ENCODE measurements at regions not wholly inside any gene's neighbourhood (a gene's known extent, or its start where the extent isn't known, plus 50 kb on each side); places are given as distances from the start of the nearest gene placed in this dataset.

DNA sequence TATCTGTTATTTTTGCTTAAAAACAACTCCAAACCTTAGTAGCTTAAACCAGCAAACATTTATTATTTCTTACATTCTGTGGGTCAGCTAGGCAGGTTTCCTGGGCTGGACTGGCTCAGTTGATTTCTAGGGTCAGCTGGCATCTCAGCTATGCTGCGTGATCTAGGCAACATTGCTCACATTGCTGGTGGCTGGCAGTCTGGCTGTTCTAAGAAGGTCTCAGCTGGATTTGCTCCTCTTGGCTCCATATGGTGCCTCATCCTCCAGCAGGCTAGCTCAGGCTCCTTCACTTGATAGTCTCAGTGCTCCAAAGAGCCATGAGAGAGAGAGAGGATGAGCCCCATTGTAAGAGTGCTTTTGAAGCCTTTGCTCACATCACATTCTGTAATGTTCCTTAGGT lies 470.6 kb upstream of the CDH5 start:
- TF ChIP-seq, protein P1, sequence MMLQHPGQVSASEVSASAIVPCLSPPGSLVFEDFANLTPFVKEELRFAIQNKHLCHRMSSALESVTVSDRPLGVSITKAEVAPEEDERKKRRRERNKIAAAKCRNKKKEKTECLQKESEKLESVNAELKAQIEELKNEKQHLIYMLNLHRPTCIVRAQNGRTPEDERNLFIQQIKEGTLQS (IDR thresholded peaks at IDR 0.05): no peak
- TF ChIP-seq, protein P2, sequence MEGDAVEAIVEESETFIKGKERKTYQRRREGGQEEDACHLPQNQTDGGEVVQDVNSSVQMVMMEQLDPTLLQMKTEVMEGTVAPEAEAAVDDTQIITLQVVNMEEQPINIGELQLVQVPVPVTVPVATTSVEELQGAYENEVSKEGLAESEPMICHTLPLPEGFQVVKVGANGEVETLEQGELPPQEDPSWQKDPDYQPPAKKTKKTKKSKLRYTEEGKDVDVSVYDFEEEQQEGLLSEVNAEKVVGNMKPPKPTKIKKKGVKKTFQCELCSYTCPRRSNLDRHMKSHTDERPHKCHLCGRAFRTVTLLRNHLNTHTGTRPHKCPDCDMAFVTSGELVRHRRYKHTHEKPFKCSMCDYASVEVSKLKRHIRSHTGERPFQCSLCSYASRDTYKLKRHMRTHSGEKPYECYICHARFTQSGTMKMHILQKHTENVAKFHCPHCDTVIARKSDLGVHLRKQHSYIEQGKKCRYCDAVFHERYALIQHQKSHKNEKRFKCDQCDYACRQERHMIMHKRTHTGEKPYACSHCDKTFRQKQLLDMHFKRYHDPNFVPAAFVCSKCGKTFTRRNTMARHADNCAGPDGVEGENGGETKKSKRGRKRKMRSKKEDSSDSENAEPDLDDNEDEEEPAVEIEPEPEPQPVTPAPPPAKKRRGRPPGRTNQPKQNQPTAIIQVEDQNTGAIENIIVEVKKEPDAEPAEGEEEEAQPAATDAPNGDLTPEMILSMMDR (IDR thresholded peaks at IDR 0.05 in 2 of 3, conservative IDR thresholded peaks at IDR 0.05 in 1 of 3; ENCODE audit: borderline replicate concordance in 1 of 3, insufficient read depth in 1 of 3, low read depth in 2 of 3, low read length in 2 of 3): no peak
- TF ChIP-seq, protein P3, sequence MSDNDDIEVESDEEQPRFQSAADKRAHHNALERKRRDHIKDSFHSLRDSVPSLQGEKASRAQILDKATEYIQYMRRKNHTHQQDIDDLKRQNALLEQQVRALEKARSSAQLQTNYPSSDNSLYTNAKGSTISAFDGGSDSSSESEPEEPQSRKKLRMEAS (IDR thresholded peaks at IDR 0.05): no peak
- TF ChIP-seq, protein P4, sequence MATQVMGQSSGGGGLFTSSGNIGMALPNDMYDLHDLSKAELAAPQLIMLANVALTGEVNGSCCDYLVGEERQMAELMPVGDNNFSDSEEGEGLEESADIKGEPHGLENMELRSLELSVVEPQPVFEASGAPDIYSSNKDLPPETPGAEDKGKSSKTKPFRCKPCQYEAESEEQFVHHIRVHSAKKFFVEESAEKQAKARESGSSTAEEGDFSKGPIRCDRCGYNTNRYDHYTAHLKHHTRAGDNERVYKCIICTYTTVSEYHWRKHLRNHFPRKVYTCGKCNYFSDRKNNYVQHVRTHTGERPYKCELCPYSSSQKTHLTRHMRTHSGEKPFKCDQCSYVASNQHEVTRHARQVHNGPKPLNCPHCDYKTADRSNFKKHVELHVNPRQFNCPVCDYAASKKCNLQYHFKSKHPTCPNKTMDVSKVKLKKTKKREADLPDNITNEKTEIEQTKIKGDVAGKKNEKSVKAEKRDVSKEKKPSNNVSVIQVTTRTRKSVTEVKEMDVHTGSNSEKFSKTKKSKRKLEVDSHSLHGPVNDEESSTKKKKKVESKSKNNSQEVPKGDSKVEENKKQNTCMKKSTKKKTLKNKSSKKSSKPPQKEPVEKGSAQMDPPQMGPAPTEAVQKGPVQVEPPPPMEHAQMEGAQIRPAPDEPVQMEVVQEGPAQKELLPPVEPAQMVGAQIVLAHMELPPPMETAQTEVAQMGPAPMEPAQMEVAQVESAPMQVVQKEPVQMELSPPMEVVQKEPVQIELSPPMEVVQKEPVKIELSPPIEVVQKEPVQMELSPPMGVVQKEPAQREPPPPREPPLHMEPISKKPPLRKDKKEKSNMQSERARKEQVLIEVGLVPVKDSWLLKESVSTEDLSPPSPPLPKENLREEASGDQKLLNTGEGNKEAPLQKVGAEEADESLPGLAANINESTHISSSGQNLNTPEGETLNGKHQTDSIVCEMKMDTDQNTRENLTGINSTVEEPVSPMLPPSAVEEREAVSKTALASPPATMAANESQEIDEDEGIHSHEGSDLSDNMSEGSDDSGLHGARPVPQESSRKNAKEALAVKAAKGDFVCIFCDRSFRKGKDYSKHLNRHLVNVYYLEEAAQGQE (IDR thresholded peaks at IDR 0.05; ENCODE audit: low read depth): no peak
- TF ChIP-seq EZH2phosphoT487 (IDR thresholded peaks at IDR 0.05; ENCODE audit: borderline replicate concordance) (no peak), CBX3 (IDR thresholded peaks at IDR 0.05; ENCODE audit: low read depth) (no peak), ZBTB33 (IDR thresholded peaks at IDR 0.05; ENCODE audit: extremely low read depth, insufficient replicate concordance, low read length) (no peak), POLR2A (IDR thresholded peaks at IDR 0.05; ENCODE audit: borderline replicate concordance, extremely low read depth, insufficient read depth, insufficient read length) (no peak), POLR2AphosphoS5 (IDR thresholded peaks at IDR 0.05; ENCODE audit: low read depth, low read length) (no peak)
